ENCODE measurements at regions not wholly inside any gene's neighbourhood (a gene's known extent, or its start where the extent isn't known, plus 50 kb on each side); places are given as distances from the start of the nearest gene placed in this dataset.

- Histone ChIP-seq H3K27ac (no peak overlapping the region), H3K9me3 (no peaks in the 10 kb centered on the region), H3K36me3 (no peaks in the 10 kb centered on the region), H3K4me3 (no peak overlapping the region), H3K27me3 (peaks cover 0 to 4% (median 0%) of the 10 kb centered on the region in 9 donors), H3K4me1 (no peaks in the 10 kb centered on the region)
- TF ChIP-seq POLR2A (IDR thresholded peaks at IDR 0.05) (no peak), CTCF (IDR thresholded peaks at IDR 0.05) (no peak)
- no peak for DNase-seq
- WGBS, 4 donors, result 67 to 80% (median 69%) methylated on average over 2 of the region's 2 CpGs
- intact Hi-C loops (cut with DNase I), result no loop called here
- ATAC-seq, result no peak
These were observed 599.3 kb upstream of the MKI67 start for GRCh38 chr10:128725531-128725930.

- no peaks in the 10 kb centered on the region for H3K9me3 ChIP-seq
- H3K27me3 ChIP-seq, result peaks cover 0 to 4% (median 0%) of the 10 kb centered on the region in 9 donors
- DNase-seq, result no peak
- TF ChIP-seq CTCF (IDR thresholded peaks at IDR 0.05) (no peak), POLR2A (IDR thresholded peaks at IDR 0.05) (no peak)
- no peak for ATAC-seq
- H3K27ac ChIP-seq, result no peak overlapping the region
- H3K4me1 ChIP-seq, result no peaks in the 10 kb centered on the region
- H3K36me3 ChIP-seq, result no peaks in the 10 kb centered on the region
- H3K4me3 ChIP-seq, result no peak overlapping the region
- 70 to 77% (median 72%) methylated on average over 6 of the region's 6 CpGs for WGBS, 4 donors
- intact Hi-C loops (cut with DNase I), result no loop called here
These were observed 600.9 kb upstream of the MKI67 start for GRCh38 chr10:128727114-128727513.

GRCh38 chr10:128729910-128730420, 603.7 kb upstream of the MKI67 start:
- TF ChIP-seq CTCF (IDR thresholded peaks at IDR 0.05), result no peak
- no peak for TF ChIP-seq POLR2A (IDR thresholded peaks at IDR 0.05)
- Histone ChIP-seq H3K9me3 (no peaks in the 10 kb centered on the region), H3K4me1 (no peaks in the 10 kb centered on the region), H3K36me3 (no peaks in the 10 kb centered on the region), H3K27me3 (peaks cover 0 to 13% (median 0%) of the 10 kb centered on the region in 9 donors), H3K4me3 (no peak overlapping the region), H3K27ac (no peak overlapping the region)
- intact Hi-C loops (cut with DNase I), result no loop called here
- DNase-seq (no peak), ATAC-seq (no peak)
- WGBS, 4 donors, result 85 to 92% (median 86%) methylated on average over 4 of the region's 4 CpGs

GRCh38 chr10:128730922-128731321, 604.7 kb upstream of the MKI67 start:
- no peak overlapping the region for H3K27ac ChIP-seq
- H3K4me3 ChIP-seq, result no peak overlapping the region
- intact Hi-C loops (cut with DNase I), result no loop called here
- H3K9me3 ChIP-seq, result no peaks in the 10 kb centered on the region
- no peaks in the 10 kb centered on the region for H3K4me1 ChIP-seq
- H3K36me3 ChIP-seq, result no peaks in the 10 kb centered on the region
- WGBS, 4 donors, result 91 to 96% (median 95%) methylated on average over 13 of the region's 13 CpGs
- H3K27me3 ChIP-seq, result peaks cover 0 to 13% (median 0%) of the 10 kb centered on the region in 9 donors
- no peak for ATAC-seq
- TF ChIP-seq CTCF (IDR thresholded peaks at IDR 0.05), result no peak
- no peak for TF ChIP-seq POLR2A (IDR thresholded peaks at IDR 0.05)
- no peak for DNase-seq
